ENCODE measurements at regions not wholly inside any gene's neighbourhood (a gene's known extent, or its start where the extent isn't known, plus 50 kb on each side); places are given as distances from the start of the nearest gene placed in this dataset.
A peak's percentile ranks its signal among the peaks of the same experiment; 100 is the strongest.

DNA sequence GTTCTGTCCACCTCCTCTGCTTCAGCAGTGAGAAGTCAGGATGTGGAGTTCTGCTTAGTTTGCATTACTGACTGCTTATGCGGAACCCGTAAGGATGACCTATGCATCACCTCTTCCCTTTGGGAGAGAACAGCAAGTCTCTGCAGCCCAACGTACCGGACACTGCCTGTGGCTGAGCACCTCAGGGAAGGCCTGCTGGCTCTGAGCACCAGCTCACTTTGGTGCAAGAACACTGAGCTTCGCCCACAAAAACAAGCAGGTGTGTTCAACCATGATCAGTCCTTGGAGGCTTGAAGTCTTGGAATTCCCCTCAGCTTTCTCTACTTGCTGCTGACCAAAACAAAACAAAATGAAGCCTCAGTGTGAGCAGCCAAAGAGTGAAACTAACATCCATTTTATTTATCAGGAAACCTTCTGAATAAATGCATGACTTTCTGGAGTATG lies 52.7 kb upstream of the NCK2 start:
- 77 to 91% (median 85%) methylated on average over 5 of the region's 5 CpGs for WGBS, 3 donors

DNA sequence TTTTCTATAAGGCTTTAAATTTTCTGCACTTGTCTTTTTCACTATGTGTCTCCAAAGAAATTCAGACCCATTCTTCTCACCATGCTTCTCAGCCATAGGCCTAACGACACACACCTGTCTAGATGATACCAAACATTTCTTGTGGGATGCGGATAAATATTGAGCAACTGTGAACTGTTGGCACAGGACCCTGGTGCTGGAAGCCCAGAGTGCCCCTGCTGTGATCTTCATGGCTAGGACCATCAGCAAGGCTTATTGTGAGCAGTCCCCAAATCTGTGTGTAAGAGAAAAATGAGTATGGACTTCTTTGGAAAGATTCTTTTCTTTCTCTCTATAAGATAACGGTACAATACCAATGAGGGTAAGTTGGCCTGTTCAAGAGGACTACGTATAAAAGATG lies 54.1 kb upstream of the NCK2 start:
- Histone ChIP-seq H3K36me3 (ENCODE audit: control insufficient read depth in 3 of 3, insufficient read depth in 2 of 3, low read depth in 1 of 3, low read length in 3 of 3) (no peaks in the 10 kb centered on the region), H3K4me3 (ENCODE audit: low read depth in 1 of 3, low read length in 3 of 3) (no peak overlapping the region), H3K4me1 (ENCODE audit: control insufficient read depth in 3 of 3, insufficient read depth in 2 of 3, low read depth in 1 of 3, low read length in 2 of 3) (no peaks in the 10 kb centered on the region), H3K9me3 (ENCODE audit: control insufficient read depth in 2 of 2, insufficient read depth in 1 of 2, low read depth in 1 of 2, low read length in 1 of 2) (no peaks in the 10 kb centered on the region), H3K27ac (ENCODE audit: low read depth in 1 of 3, low read length in 2 of 3) (no peak overlapping the region), H3K27me3 (ENCODE audit: control insufficient read depth in 3 of 3, insufficient read depth in 3 of 3, low read length in 3 of 3) (no peaks in the 10 kb centered on the region)
- WGBS, 3 donors = 96 to 98% (median 98%) methylated on average over 4 of the region's 4 CpGs
- DNase-seq = no peak
- FAIRE-seq = no peak

More for the DNA sequence above, 52.7 kb upstream of the NCK2 start:
- no peak for DNase-seq
- Histone ChIP-seq H3K4me3 (ENCODE audit: low read depth in 1 of 3, low read length in 3 of 3) (no peak overlapping the region), H3K27ac (ENCODE audit: low read depth in 1 of 3, low read length in 2 of 3) (no peak overlapping the region), H3K27me3 (ENCODE audit: control insufficient read depth in 3 of 3, insufficient read depth in 3 of 3, low read length in 3 of 3) (no peaks in the 10 kb centered on the region), H3K4me1 (ENCODE audit: control insufficient read depth in 3 of 3, insufficient read depth in 2 of 3, low read depth in 1 of 3, low read length in 2 of 3) (peaks cover 0 to under 1% (median 0%) of the 10 kb centered on the region in 3 donors), H3K9me3 (ENCODE audit: control insufficient read depth in 2 of 2, insufficient read depth in 1 of 2, low read depth in 1 of 2, low read length in 1 of 2) (no peaks in the 10 kb centered on the region), H3K36me3 (ENCODE audit: control insufficient read depth in 3 of 3, insufficient read depth in 2 of 3, low read depth in 1 of 3, low read length in 3 of 3) (no peaks in the 10 kb centered on the region)
- FAIRE-seq = no peak

DNA sequence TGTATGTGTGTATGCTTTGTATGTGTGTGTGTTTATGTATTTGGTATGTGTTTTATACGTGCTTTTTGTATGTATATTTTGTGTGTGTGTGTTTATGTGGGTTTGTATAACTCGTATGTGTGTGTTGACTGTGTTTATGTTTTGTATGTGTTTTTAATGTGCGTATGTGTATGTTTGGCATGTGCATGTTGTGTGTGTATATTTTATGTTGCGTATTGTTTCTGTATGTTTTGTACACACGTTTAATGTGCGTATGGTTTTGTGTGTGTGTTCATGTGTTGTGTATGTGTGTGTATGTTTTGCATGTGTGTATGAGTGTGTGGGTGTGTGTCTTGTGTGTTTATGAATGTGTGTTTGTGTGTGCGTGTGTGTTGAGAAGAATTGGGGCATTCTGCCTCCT lies 55.2 kb upstream of the NCK2 start:
- WGBS, 3 donors = 90 to 95% (median 94%) methylated on average over 7 of the region's 7 CpGs
- no peak for FAIRE-seq
- DNase-seq = no peak
- H3K27ac ChIP-seq (ENCODE audit: low read depth in 1 of 3, low read length in 2 of 3) = no peak overlapping the region
- no peaks in the 10 kb centered on the region for H3K36me3 ChIP-seq (ENCODE audit: control insufficient read depth in 3 of 3, insufficient read depth in 2 of 3, low read depth in 1 of 3, low read length in 3 of 3)
- H3K4me1 ChIP-seq (ENCODE audit: control insufficient read depth in 3 of 3, insufficient read depth in 2 of 3, low read depth in 1 of 3, low read length in 2 of 3) = no peaks in the 10 kb centered on the region
- H3K27me3 ChIP-seq (ENCODE audit: control insufficient read depth in 3 of 3, insufficient read depth in 3 of 3, low read length in 3 of 3) = no peaks in the 10 kb centered on the region
- no peak overlapping the region for H3K4me3 ChIP-seq (ENCODE audit: low read depth in 1 of 3, low read length in 3 of 3)
- no peaks in the 10 kb centered on the region for H3K9me3 ChIP-seq (ENCODE audit: control insufficient read depth in 2 of 2, insufficient read depth in 1 of 2, low read depth in 1 of 2, low read length in 1 of 2)

DNA sequence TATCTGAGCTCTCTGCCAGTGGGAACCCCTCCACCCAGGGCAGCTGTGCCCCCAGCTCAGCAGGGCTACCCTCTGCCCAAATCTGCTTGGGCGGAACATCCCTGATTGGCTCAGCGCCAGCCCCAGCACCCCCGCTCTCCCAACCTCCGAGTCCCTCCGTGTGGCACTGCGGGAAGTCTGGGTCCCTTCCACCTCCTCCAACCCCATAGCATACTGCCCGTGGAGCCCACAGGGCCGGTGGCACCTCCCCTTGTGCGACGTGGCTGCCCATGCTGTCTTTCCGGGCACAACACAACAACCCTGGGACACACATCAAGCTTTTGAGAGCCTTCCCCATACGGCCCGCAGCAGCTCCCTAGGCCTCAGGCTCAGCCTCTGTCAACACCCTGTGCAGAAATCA lies 55.8 kb upstream of the NCK2 start:
- DNase-seq (no peak), FAIRE-seq (no peak)
- whole genome bisulfite sequencing, 3 donors = 93 to 96% (median 93%) methylated on average over 13 of the region's 13 CpGs
- Histone ChIP-seq H3K27ac (ENCODE audit: low read depth in 1 of 3, low read length in 2 of 3) (no peak overlapping the region), H3K4me3 (ENCODE audit: low read depth in 1 of 3, low read length in 3 of 3) (no peak overlapping the region), H3K36me3 (ENCODE audit: control insufficient read depth in 3 of 3, insufficient read depth in 2 of 3, low read depth in 1 of 3, low read length in 3 of 3) (no peaks in the 10 kb centered on the region), H3K9me3 (ENCODE audit: control insufficient read depth in 2 of 2, insufficient read depth in 1 of 2, low read depth in 1 of 2, low read length in 1 of 2) (no peaks in the 10 kb centered on the region), H3K27me3 (ENCODE audit: control insufficient read depth in 3 of 3, insufficient read depth in 3 of 3, low read length in 3 of 3) (no peaks in the 10 kb centered on the region), H3K4me1 (ENCODE audit: control insufficient read depth in 3 of 3, insufficient read depth in 2 of 3, low read depth in 1 of 3, low read length in 2 of 3) (no peaks in the 10 kb centered on the region)

DNA sequence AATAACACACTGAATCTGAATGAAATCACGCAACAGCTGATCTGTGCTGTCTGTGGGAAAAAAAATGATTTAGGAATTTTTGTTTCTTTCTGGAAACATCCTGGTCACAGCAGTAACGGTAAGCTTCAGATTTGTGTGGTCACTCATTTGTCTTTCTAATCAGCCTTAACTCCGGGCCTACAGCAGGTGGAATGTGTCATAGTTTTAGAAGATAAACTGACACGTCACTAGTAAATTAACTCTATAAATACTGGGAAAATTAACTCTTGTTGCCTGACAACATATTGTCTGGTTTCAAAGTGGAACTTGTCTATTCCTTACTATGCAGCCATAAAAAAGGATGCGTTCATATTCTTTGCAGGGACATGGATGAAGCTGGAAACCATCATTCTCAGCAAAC lies 58.1 kb upstream of the NCK2 start:
- DNase-seq (no peak), FAIRE-seq (no peak)
- Histone ChIP-seq H3K4me1 (ENCODE audit: control insufficient read depth in 3 of 3, insufficient read depth in 2 of 3, low read depth in 1 of 3, low read length in 2 of 3) (no peaks in the 10 kb centered on the region), H3K27ac (ENCODE audit: low read depth in 1 of 3, low read length in 2 of 3) (no peak overlapping the region), H3K4me3 (ENCODE audit: low read depth in 1 of 3, low read length in 3 of 3) (no peak overlapping the region), H3K27me3 (ENCODE audit: control insufficient read depth in 3 of 3, insufficient read depth in 3 of 3, low read length in 3 of 3) (no peaks in the 10 kb centered on the region), H3K36me3 (ENCODE audit: control insufficient read depth in 3 of 3, insufficient read depth in 2 of 3, low read depth in 1 of 3, low read length in 3 of 3) (no peaks in the 10 kb centered on the region), H3K9me3 (ENCODE audit: control insufficient read depth in 2 of 2, insufficient read depth in 1 of 2, low read depth in 1 of 2, low read length in 1 of 2) (no peaks in the 10 kb centered on the region)
- 55 to 71% (median 66%) methylated on average over 5 of the region's 5 CpGs for WGBS, 3 donors

DNA sequence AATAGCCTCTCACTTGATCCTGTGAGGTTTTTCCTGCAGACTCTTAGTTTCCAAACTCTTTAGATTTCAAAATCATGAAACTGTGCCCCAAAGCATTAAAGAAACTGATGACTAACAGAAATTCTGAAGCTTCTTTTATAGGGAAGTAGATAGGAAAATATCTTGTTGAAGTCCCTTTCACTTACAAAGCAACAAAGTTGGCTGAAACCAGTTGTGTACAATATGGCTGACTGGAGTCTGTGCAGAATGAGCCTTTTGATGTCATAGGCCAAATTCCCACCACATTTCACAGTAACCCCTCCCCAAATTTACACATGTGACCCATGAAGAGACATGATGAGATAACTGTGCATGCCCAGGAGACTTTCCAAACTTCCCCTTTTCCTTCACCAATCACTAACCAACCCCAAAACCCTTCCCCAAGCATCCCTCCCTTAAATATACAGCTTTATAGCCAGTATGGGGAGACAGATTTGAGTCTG lies 61.7 kb upstream of the NCK2 start:
- Histone ChIP-seq H3K9me3 (ENCODE audit: control insufficient read depth in 2 of 2, insufficient read depth in 1 of 2, low read depth in 1 of 2, low read length in 1 of 2) (no peaks in the 10 kb centered on the region), H3K36me3 (ENCODE audit: control insufficient read depth in 3 of 3, insufficient read depth in 2 of 3, low read depth in 1 of 3, low read length in 3 of 3) (no peaks in the 10 kb centered on the region), H3K4me1 (ENCODE audit: control insufficient read depth in 3 of 3, insufficient read depth in 2 of 3, low read depth in 1 of 3, low read length in 2 of 3) (no peaks in the 10 kb centered on the region), H3K4me3 (ENCODE audit: low read depth in 1 of 3, low read length in 3 of 3) (no peak overlapping the region), H3K27me3 (ENCODE audit: control insufficient read depth in 3 of 3, insufficient read depth in 3 of 3, low read length in 3 of 3) (no peaks in the 10 kb centered on the region), H3K27ac (ENCODE audit: low read depth in 1 of 3, low read length in 2 of 3) (no peak overlapping the region)
- FAIRE-seq (no peak), DNase-seq (no peak)

DNA sequence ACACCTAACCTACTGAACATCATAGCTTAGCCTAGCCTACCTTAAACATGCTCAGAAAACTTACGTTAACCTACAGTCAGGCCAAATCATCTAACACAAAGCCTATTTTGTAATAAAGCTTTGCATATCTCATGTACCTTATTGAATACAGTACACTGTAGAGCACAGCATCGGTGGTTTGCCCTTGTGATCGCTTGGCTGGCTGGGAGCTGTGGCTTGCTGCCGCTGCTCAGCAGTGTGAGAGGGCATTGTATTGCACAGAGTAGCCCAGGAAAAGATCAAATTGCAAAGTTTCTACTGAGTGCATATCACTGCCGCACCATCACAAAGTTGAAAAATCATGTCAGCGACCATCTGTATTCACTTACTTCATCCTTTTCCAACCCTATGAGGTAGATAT lies 62.3 kb upstream of the NCK2 start:
- no peak overlapping the region for H3K27ac ChIP-seq (ENCODE audit: low read depth in 1 of 3, low read length in 2 of 3)
- no peak for DNase-seq
- no peak for FAIRE-seq
- WGBS, 3 donors = 85 to 95% (median 94%) methylated on average over 6 of the region's 6 CpGs
- no peaks in the 10 kb centered on the region for H3K36me3 ChIP-seq (ENCODE audit: control insufficient read depth in 3 of 3, insufficient read depth in 2 of 3, low read depth in 1 of 3, low read length in 3 of 3)
- no peaks in the 10 kb centered on the region for H3K4me1 ChIP-seq (ENCODE audit: control insufficient read depth in 3 of 3, insufficient read depth in 2 of 3, low read depth in 1 of 3, low read length in 2 of 3)
- no peaks in the 10 kb centered on the region for H3K9me3 ChIP-seq (ENCODE audit: control insufficient read depth in 2 of 2, insufficient read depth in 1 of 2, low read depth in 1 of 2, low read length in 1 of 2)
- no peaks in the 10 kb centered on the region for H3K27me3 ChIP-seq (ENCODE audit: control insufficient read depth in 3 of 3, insufficient read depth in 3 of 3, low read length in 3 of 3)
- no peak overlapping the region for H3K4me3 ChIP-seq (ENCODE audit: low read depth in 1 of 3, low read length in 3 of 3)

DNA sequence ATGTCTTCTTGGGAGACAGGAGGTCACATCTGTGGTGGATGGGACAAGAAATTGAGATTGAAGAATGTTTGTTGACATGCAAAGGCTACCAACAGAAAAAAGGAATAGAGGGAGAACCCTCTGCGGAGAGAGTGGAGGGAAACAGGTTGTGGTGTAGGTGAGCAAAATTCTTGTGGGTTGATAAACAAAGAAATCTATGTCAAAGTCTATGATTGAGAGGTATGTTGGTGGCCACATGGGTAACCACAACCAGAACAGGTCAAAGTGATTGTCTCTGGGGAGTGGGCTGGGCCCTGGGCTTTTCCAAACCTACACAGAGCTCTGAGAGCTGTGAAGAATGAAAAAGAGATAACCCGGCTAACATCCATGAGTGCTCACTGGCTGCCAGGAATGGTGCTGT lies 62.8 kb upstream of the NCK2 start:
- no peaks in the 10 kb centered on the region for H3K27me3 ChIP-seq (ENCODE audit: control insufficient read depth in 3 of 3, insufficient read depth in 3 of 3, low read length in 3 of 3)
- H3K27ac ChIP-seq (ENCODE audit: low read depth in 1 of 3, low read length in 2 of 3) = no peak overlapping the region
- no peak overlapping the region for H3K4me3 ChIP-seq (ENCODE audit: low read depth in 1 of 3, low read length in 3 of 3)
- DNase-seq (no peak), FAIRE-seq (no peak)
- no peaks in the 10 kb centered on the region for H3K4me1 ChIP-seq (ENCODE audit: control insufficient read depth in 3 of 3, insufficient read depth in 2 of 3, low read depth in 1 of 3, low read length in 2 of 3)
- H3K9me3 ChIP-seq (ENCODE audit: control insufficient read depth in 2 of 2, insufficient read depth in 1 of 2, low read depth in 1 of 2, low read length in 1 of 2) = no peaks in the 10 kb centered on the region
- H3K36me3 ChIP-seq (ENCODE audit: control insufficient read depth in 3 of 3, insufficient read depth in 2 of 3, low read depth in 1 of 3, low read length in 3 of 3) = no peaks in the 10 kb centered on the region
- WGBS, 3 donors = 88 to 95% (median 90%) methylated on average over 2 of the region's 2 CpGs

DNA sequence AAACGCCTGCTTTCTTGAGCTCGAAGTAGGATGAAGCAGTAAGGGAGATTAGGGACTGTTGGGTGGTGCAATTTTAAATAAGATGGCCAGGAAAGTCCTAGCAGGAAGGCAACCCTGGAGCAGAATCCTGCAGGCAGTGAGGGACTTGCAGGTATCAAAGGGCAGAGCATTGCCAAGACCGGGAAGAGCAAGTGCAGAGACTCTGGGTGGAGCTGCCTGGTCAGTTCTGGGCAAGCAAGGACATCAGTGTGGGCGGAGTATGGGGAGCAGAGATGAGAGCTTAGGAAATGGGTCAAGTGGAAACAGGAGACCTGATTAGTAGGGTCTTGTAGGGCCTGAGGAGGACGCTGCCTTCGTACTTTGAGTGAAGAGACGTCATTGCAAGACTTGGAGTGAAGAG lies 64.4 kb upstream of the NCK2 start:
- no peak for FAIRE-seq
- peaks cover 0 to 3% (median 0%) of the 10 kb centered on the region in 3 donors for H3K27me3 ChIP-seq (ENCODE audit: control insufficient read depth in 3 of 3, insufficient read depth in 3 of 3, low read length in 3 of 3)
- peak in 1 of 2 donors; percentile 65 for DNase-seq
- H3K4me3 ChIP-seq (ENCODE audit: low read depth in 1 of 3, low read length in 3 of 3) = no peak overlapping the region
- H3K9me3 ChIP-seq (ENCODE audit: control insufficient read depth in 2 of 2, insufficient read depth in 1 of 2, low read depth in 1 of 2, low read length in 1 of 2) = no peaks in the 10 kb centered on the region
- no peaks in the 10 kb centered on the region for H3K36me3 ChIP-seq (ENCODE audit: control insufficient read depth in 3 of 3, insufficient read depth in 2 of 3, low read depth in 1 of 3, low read length in 3 of 3)
- WGBS, 3 donors = 59 to 81% (median 62%) methylated on average over 7 of the region's 7 CpGs
- H3K27ac ChIP-seq (ENCODE audit: low read depth in 1 of 3, low read length in 2 of 3) = no peak overlapping the region
- H3K4me1 ChIP-seq (ENCODE audit: control insufficient read depth in 3 of 3, insufficient read depth in 2 of 3, low read depth in 1 of 3, low read length in 2 of 3) = no peaks in the 10 kb centered on the region
